HAP-1 (cell line): ENCODE measurements at regions not wholly inside any gene's neighbourhood (a gene's known extent, or its start where the extent isn't known, plus 50 kb on each side); places are given as distances from the start of the nearest gene placed in this dataset.
"Not testable (repeated sequence)": the region's sequence is repeated elsewhere in the genome, so short reads cannot be mapped to it uniquely, and the experiment has no call there.

ENCODE experiments used
- DNase-seq, 2 experiments: peaks; one replicate each; pipeline ENCODE4 v3.0.0-alpha.2; 2016 to 2020; ENCODE audit warnings: low spot score in 2 of 2
- H3K27me3 ChIP-seq: fragments of 250-450 bp; sonication (Bioruptor Pico); 2 replicates; pipeline ENCODE4 v1.5.1; 2020; ENCODE audit warnings: low read depth, mild to moderate bottlenecking, moderate library complexity
- H3K36me3 ChIP-seq: fragments of 250-450 bp; sonication (Bioruptor Pico); replicated peaks from 2 replicates; pipeline ENCODE4 v1.5.1; 2020; ENCODE audit warnings: mild to moderate bottlenecking
- H3K4me1 ChIP-seq: fragments of 250-450 bp; sonication (Bioruptor Pico); 2 replicates; pipeline ENCODE4 v1.5.1; 2020; ENCODE audit warnings: mild to moderate bottlenecking
- H3K4me3 ChIP-seq: fragments of 250-450 bp; sonication (Bioruptor Pico); 2 replicates; pipeline ENCODE4 v1.5.1; 2020; ENCODE audit warnings: mild to moderate bottlenecking, moderate library complexity
- H3K9me3 ChIP-seq: fragments of 250-450 bp; sonication (Bioruptor Pico); 2 replicates; pipeline ENCODE4 v1.5.1; 2020; ENCODE audit warnings: mild to moderate bottlenecking, moderate library complexity
- in situ Hi-C: fragments of 300-500 bp; cut with MboI; formaldehyde crosslinking; loops from 3 replicates; pipeline ENCODE4 v1.14.3; 2020; ENCODE audit warnings: low sequenced_read_pairs, inconsistent platforms, mixed read lengths

GRCh38 chr16:5965321-5965720, 867.7 kb upstream of the EEF2KMT start:
- DNase-seq = no peak
- Histone ChIP-seq H3K27me3 (no peaks in the 10 kb centered on the region), H3K36me3 (no peaks in the 10 kb centered on the region), H3K9me3 (no peaks in the 10 kb centered on the region), H3K4me3 (no peak overlapping the region), H3K4me1 (no peaks in the 10 kb centered on the region)
- in situ Hi-C loops = no loop called here

- H3K4me1 ChIP-seq = no peaks in the 10 kb centered on the region
- H3K9me3 ChIP-seq = no peaks in the 10 kb centered on the region
- DNase-seq = no peak
- no peaks in the 10 kb centered on the region for H3K27me3 ChIP-seq
- no peak overlapping the region for H3K4me3 ChIP-seq
- no peaks in the 10 kb centered on the region for H3K36me3 ChIP-seq
- in situ Hi-C loops = no loop called here
Observed at GRCh38 chr16:5951486-5951885, 853.9 kb upstream of the EEF2KMT start.

- Histone ChIP-seq H3K4me3 (no peak overlapping the region), H3K27me3 (no peaks in the 10 kb centered on the region), H3K36me3 (no peaks in the 10 kb centered on the region), H3K9me3 (no peaks in the 10 kb centered on the region), H3K4me1 (no peaks in the 10 kb centered on the region)
- in situ Hi-C loops = no loop called here
- DNase-seq = no peak
Observed at GRCh38 chr16:5944971-5945370, 847.4 kb upstream of the EEF2KMT start.

- Histone ChIP-seq H3K4me1 (no peaks in the 10 kb centered on the region), H3K9me3 (peaks cover 3% of the 10 kb centered on the region), H3K4me3 (no peak overlapping the region), H3K27me3 (no peaks in the 10 kb centered on the region), H3K36me3 (no peaks in the 10 kb centered on the region)
- in situ Hi-C loops = no loop called here
- DNase-seq = no peak
Observed at GRCh38 chr16:5938607-5939006, 841.0 kb upstream of the EEF2KMT start.

- H3K4me1 ChIP-seq = no peaks in the 10 kb centered on the region
- in situ Hi-C loops = no loop called here
- H3K27me3 ChIP-seq = no peaks in the 10 kb centered on the region
- peaks cover 1% of the 10 kb centered on the region for H3K9me3 ChIP-seq
- H3K36me3 ChIP-seq = no peaks in the 10 kb centered on the region
- no peak overlapping the region for H3K4me3 ChIP-seq
- no peak for DNase-seq
Observed at GRCh38 chr16:5932906-5933305, 835.3 kb upstream of the EEF2KMT start.

GRCh38 chr16:5928476-5929065, 831.0 kb upstream of the EEF2KMT start:
- Histone ChIP-seq H3K27me3 (no peaks in the 10 kb centered on the region), H3K4me1 (no peaks in the 10 kb centered on the region), H3K36me3 (no peaks in the 10 kb centered on the region), H3K4me3 (no peak overlapping the region), H3K9me3 (no peaks in the 10 kb centered on the region)
- in situ Hi-C loops = no loop called here
- no peak for DNase-seq

GRCh38 chr16:5925850-5926249, 828.3 kb upstream of the EEF2KMT start:
- no peaks in the 10 kb centered on the region for H3K9me3 ChIP-seq
- H3K4me3 ChIP-seq = no peak overlapping the region
- DNase-seq = no peak
- no peaks in the 10 kb centered on the region for H3K27me3 ChIP-seq
- H3K4me1 ChIP-seq = no peaks in the 10 kb centered on the region
- H3K36me3 ChIP-seq = no peaks in the 10 kb centered on the region
- in situ Hi-C loops = no loop called here

GRCh38 chr16:5922686-5923085, 825.1 kb upstream of the EEF2KMT start:
- in situ Hi-C loops = no loop called here
- no peak for DNase-seq
- Histone ChIP-seq H3K4me1 (no peaks in the 10 kb centered on the region), H3K27me3 (no peaks in the 10 kb centered on the region), H3K36me3 (no peaks in the 10 kb centered on the region), H3K4me3 (no peak overlapping the region), H3K9me3 (no peaks in the 10 kb centered on the region)

- Histone ChIP-seq H3K9me3 (no peaks in the 10 kb centered on the region), H3K27me3 (no peaks in the 10 kb centered on the region), H3K4me3 (no peak overlapping the region), H3K36me3 (no peaks in the 10 kb centered on the region), H3K4me1 (no peaks in the 10 kb centered on the region)
- DNase-seq = no peak
- in situ Hi-C loops = no loop called here
Observed at GRCh38 chr16:5918567-5919130, 821.1 kb upstream of the EEF2KMT start.

GRCh38 chr16:5917436-5918195, 820.0 kb upstream of the EEF2KMT start:
- in situ Hi-C loops = no loop called here

GRCh38 chr16:5916711-5917191, 819.2 kb upstream of the EEF2KMT start:
- in situ Hi-C loops = no loop called here
- Histone ChIP-seq H3K9me3 (no peaks in the 10 kb centered on the region), H3K4me1 (no peaks in the 10 kb centered on the region), H3K36me3 (no peaks in the 10 kb centered on the region), H3K4me3 (no peak overlapping the region), H3K27me3 (no peaks in the 10 kb centered on the region)
- no peak for DNase-seq

More at GRCh38 chr16:5917436-5918195, 820.0 kb upstream of the EEF2KMT start:
- Histone ChIP-seq H3K36me3 (no peaks in the 10 kb centered on the region), H3K9me3 (no peaks in the 10 kb centered on the region), H3K4me1 (no peaks in the 10 kb centered on the region), H3K4me3 (no peak overlapping the region), H3K27me3 (no peaks in the 10 kb centered on the region)
- no peak for DNase-seq

- no peaks in the 10 kb centered on the region for H3K9me3 ChIP-seq
- no peak for DNase-seq
- in situ Hi-C loops = no loop called here
- H3K27me3 ChIP-seq = no peaks in the 10 kb centered on the region
- H3K4me3 ChIP-seq = no peak overlapping the region
- H3K36me3 ChIP-seq = no peaks in the 10 kb centered on the region
- H3K4me1 ChIP-seq = no peaks in the 10 kb centered on the region
Observed at GRCh38 chr16:5911241-5911640, 813.6 kb upstream of the EEF2KMT start.

- in situ Hi-C loops, DNase-seq, H3K36me3 ChIP-seq, H3K9me3 ChIP-seq, H3K4me3 ChIP-seq, H3K27me3 ChIP-seq, H3K4me1 ChIP-seq: not testable (repeated sequence)
Observed at GRCh38 chr16:5909556-5909955, 812.0 kb upstream of the EEF2KMT start.

GRCh38 chr16:5907544-5907943, 809.9 kb upstream of the EEF2KMT start:
- H3K36me3 ChIP-seq = no peaks in the 10 kb centered on the region
- no peaks in the 10 kb centered on the region for H3K27me3 ChIP-seq
- no peaks in the 10 kb centered on the region for H3K4me1 ChIP-seq
- DNase-seq = no peak
- in situ Hi-C loops = no loop called here
- no peaks in the 10 kb centered on the region for H3K9me3 ChIP-seq
- no peak overlapping the region for H3K4me3 ChIP-seq
